CD4-positive, CD25-positive, alpha-beta regulatory T cell (primary cell): ENCODE measurements at regions not wholly inside any gene's neighbourhood (a gene's known extent, or its start where the extent isn't known, plus 50 kb on each side); places are given as distances from the start of the nearest gene placed in this dataset.

Source experiments
- ATAC-seq, 2 donors: fragments of 150-1000 bp; cut with Tn5 transposase; one replicate each; pipeline ENCODE4 v1.10.0; 2021; ENCODE audit warnings: low read depth in 2 of 2, moderate number of reproducible peaks in 2 of 2, moderate library complexity in 1 of 2
- DNase-seq, 3 donors: peaks; one replicate each; pipeline versions ENCODE4 v3.0.0 to v3.0.0-alpha.2; 2012 to 2022; ENCODE audit warnings: mixed read lengths in 1 of 3
- H3K27ac ChIP-seq: one replicate; pipeline ENCODE4 v1.7.0; 2013; ENCODE audit warnings: mild to moderate bottlenecking, low read length; ENCODE audit not compliant: insufficient read depth, poor library complexity, severe bottlenecking
- H3K27me3 ChIP-seq: one replicate; pipeline ENCODE4 v1.7.0; 2013; ENCODE audit warnings: low read length; ENCODE audit not compliant: control insufficient read depth, insufficient read depth
- H3K36me3 ChIP-seq: one replicate; pipeline ENCODE4 v1.7.0; 2013; ENCODE audit warnings: mild to moderate bottlenecking, low read length, moderate library complexity; ENCODE audit not compliant: control insufficient read depth, insufficient read depth
- H3K4me1 ChIP-seq: 2 replicates; pipeline ENCODE4 v1.7.0; 2013; ENCODE audit warnings: mild to moderate bottlenecking, low read length; ENCODE audit not compliant: insufficient read depth, control insufficient read depth, poor library complexity, severe bottlenecking
- H3K4me3 ChIP-seq: one replicate; pipeline ENCODE4 v1.7.0; 2013; ENCODE audit warnings: low read depth, mild to moderate bottlenecking, low read length, moderate library complexity
- H3K9me3 ChIP-seq, 2 experiments: 1 replicate in 1 of 2; 2 replicates in 1 of 2; pipeline ENCODE4 v1.7.0; 2013; ENCODE audit warnings: low read length in 2 of 2, mild to moderate bottlenecking in 1 of 2, moderate library complexity in 1 of 2; ENCODE audit not compliant: control insufficient read depth in 2 of 2
- H3K27ac Mint-ChIP-seq, 3 donors: one replicate each; pipeline ENCODE4 v1.8.0; 2020 to 2022; ENCODE audit warnings: mild to moderate bottlenecking in 3 of 3, mixed read lengths in 3 of 3, moderate library complexity in 2 of 3
- H3K27me3 Mint-ChIP-seq: one replicate; pipeline ENCODE4 v1.8.0; 2022; ENCODE audit warnings: mild to moderate bottlenecking, mixed read lengths
- H3K36me3 Mint-ChIP-seq: one replicate; pipeline ENCODE4 v1.8.0; 2020; ENCODE audit warnings: mixed read lengths
- H3K4me1 Mint-ChIP-seq, 4 donors: one replicate each; pipeline ENCODE4 v1.8.0; 2020 to 2022; ENCODE audit warnings: mixed read lengths in 4 of 4, mild to moderate bottlenecking in 1 of 4
- H3K4me3 Mint-ChIP-seq, 4 donors: one replicate each; pipeline ENCODE4 v1.8.0; 2020 to 2022; ENCODE audit warnings: mild to moderate bottlenecking in 4 of 4, mixed read lengths in 4 of 4, moderate library complexity in 3 of 4
- H3K9me3 Mint-ChIP-seq, 7 donors: one replicate each; pipeline ENCODE4 v1.8.0; 2020 to 2022; ENCODE audit warnings: mixed read lengths in 7 of 7, mild to moderate bottlenecking in 3 of 7, moderate library complexity in 2 of 7

DNA sequence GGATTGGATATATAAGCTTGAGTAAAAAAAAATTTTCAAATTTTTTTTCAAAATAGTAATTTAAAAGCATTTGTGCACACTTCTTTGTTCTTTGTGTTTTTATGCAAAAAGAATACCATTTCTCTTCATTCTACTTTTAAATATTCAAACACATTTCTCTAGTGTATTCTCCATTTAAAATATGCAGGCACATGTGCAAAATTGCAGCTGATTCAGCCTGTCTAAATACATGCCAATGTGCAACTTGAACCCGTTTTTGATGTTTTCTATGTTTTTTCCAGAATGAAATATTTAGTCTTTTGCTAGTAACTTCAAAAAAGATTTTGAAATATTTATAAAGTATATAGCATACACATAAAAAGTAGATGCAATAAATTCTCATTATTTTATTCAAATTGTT lies 411.8 kb downstream of the MMUT start:
- ATAC-seq = no peak
- Mint-ChIP-seq H3K4me3 (no peak overlapping the region), H3K4me1 (no peaks in the 10 kb centered on the region), H3K27me3 (no peaks in the 10 kb centered on the region), H3K36me3 (no peaks in the 10 kb centered on the region), H3K9me3 (peaks cover 0 to 12% (median 5%) of the 10 kb centered on the region in 7 donors), H3K27ac (no peak overlapping the region)
- Histone ChIP-seq H3K4me1 (no peaks in the 10 kb centered on the region), H3K27me3 (no peaks in the 10 kb centered on the region), H3K9me3 (no peaks in the 10 kb centered on the region), H3K27ac (no peak overlapping the region), H3K4me3 (no peak overlapping the region), H3K36me3 (no peaks in the 10 kb centered on the region)
- DNase-seq = no peak

GRCh38 chr6:49050584-49050983 lies 412.5 kb downstream of the MMUT start:
- no peak overlapping the region for H3K27ac Mint-ChIP-seq
- no peak overlapping the region for H3K4me3 Mint-ChIP-seq
- ATAC-seq (no peak), DNase-seq (no peak)
- no peaks in the 10 kb centered on the region for H3K36me3 Mint-ChIP-seq
- Histone ChIP-seq H3K27me3 (no peaks in the 10 kb centered on the region), H3K4me3 (no peak overlapping the region), H3K36me3 (no peaks in the 10 kb centered on the region), H3K4me1 (no peaks in the 10 kb centered on the region), H3K9me3 (no peaks in the 10 kb centered on the region), H3K27ac (no peak overlapping the region)
- H3K4me1 Mint-ChIP-seq = no peaks in the 10 kb centered on the region
- H3K9me3 Mint-ChIP-seq = peaks cover 0 to 12% (median under 1%) of the 10 kb centered on the region in 7 donors
- no peaks in the 10 kb centered on the region for H3K27me3 Mint-ChIP-seq

- Histone ChIP-seq H3K27me3 (no peaks in the 10 kb centered on the region), H3K27ac (no peak overlapping the region), H3K36me3 (no peaks in the 10 kb centered on the region), H3K4me3 (no peak overlapping the region), H3K4me1 (no peaks in the 10 kb centered on the region), H3K9me3 (peaks cover 0 to 3% of the 10 kb centered on the region in 2 experiments)
- H3K36me3 Mint-ChIP-seq = no peaks in the 10 kb centered on the region
- DNase-seq (no peak), ATAC-seq (no peak)
- H3K27me3 Mint-ChIP-seq = no peaks in the 10 kb centered on the region
- no peaks in the 10 kb centered on the region for H3K4me1 Mint-ChIP-seq
- no peak overlapping the region for H3K27ac Mint-ChIP-seq
- H3K9me3 Mint-ChIP-seq = peaks cover 0 to 13% (median 5%) of the 10 kb centered on the region in 7 donors
- H3K4me3 Mint-ChIP-seq = no peak overlapping the region
Measured at GRCh38 chr6:49038294-49038822, 424.7 kb downstream of the MMUT start.

DNA sequence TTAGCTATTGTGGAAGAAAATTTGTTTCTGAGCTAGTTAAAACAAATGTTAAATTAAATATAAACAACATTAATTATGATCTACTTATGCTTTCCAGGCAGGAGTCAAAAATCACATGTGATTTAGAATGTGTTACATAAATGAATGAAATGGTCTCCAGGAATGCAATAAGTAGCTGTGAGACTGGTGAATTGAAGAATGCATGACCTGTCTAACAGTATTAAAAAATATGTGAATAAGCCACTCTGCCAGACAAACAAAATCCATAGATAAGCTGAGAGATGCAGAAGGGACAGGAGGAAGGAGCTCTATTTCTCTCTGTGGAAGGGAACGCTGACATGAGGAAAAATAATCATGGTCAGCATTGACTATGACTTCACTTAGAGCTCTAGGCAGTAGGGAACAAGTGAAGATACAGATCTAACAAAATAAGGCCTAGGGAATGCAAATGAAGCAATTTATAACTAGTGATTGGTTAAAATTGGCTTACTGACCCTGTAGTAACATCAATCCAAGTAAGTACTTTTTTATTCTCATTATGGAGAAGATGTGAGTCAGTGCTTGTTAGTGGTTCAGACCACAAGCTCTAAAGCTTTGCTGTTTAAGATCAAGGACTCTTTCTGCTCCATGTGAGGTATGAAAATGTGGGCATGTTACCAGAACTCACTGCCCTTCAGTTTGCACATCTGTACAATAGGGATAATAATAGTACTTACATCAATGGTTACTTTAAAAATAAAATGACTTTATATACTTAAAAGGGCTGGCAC lies 432.6 kb downstream of the MMUT start:
- no peaks in the 10 kb centered on the region for H3K27me3 ChIP-seq
- no peaks in the 10 kb centered on the region for H3K9me3 ChIP-seq
- no peak for ATAC-seq
- Mint-ChIP-seq H3K4me3 (no peak overlapping the region), H3K27ac (no peak overlapping the region), H3K4me1 (no peaks in the 10 kb centered on the region), H3K9me3 (peaks cover 0 to 12% (median 6%) of the 10 kb centered on the region in 7 donors), H3K36me3 (no peaks in the 10 kb centered on the region), H3K27me3 (no peaks in the 10 kb centered on the region)
- no peaks in the 10 kb centered on the region for H3K4me1 ChIP-seq
- no peak for DNase-seq
- no peaks in the 10 kb centered on the region for H3K36me3 ChIP-seq
- no peak overlapping the region for H3K4me3 ChIP-seq
- H3K27ac ChIP-seq = no peak overlapping the region

DNA sequence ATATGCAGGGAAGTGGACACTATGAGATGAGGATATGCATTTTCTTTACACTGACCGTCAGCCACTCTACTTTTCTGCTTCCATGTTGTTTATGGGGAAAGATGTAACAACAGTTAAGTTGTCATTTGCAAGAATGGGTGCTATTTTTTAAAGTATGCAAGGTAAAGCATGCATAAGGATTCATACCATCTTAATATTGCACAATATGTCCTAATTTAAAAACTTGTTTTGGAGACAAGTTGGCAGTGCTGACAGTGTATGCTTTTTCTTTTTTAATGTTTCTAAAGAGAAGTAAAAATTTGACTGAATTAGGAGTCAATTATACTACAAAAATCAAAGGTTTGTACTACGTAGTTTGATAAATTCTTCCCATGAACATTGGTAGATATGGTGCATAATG lies 435.4 kb downstream of the MMUT start:
- H3K36me3 ChIP-seq = no peaks in the 10 kb centered on the region
- no peaks in the 10 kb centered on the region for H3K4me1 Mint-ChIP-seq
- DNase-seq (no peak), ATAC-seq (no peak)
- H3K27ac ChIP-seq = no peak overlapping the region
- no peaks in the 10 kb centered on the region for H3K36me3 Mint-ChIP-seq
- H3K9me3 ChIP-seq = no peaks in the 10 kb centered on the region
- no peak overlapping the region for H3K4me3 ChIP-seq
- H3K4me1 ChIP-seq = no peaks in the 10 kb centered on the region
- H3K27me3 ChIP-seq = no peaks in the 10 kb centered on the region
- no peaks in the 10 kb centered on the region for H3K27me3 Mint-ChIP-seq
- peaks cover 1 to 16% (median 5%) of the 10 kb centered on the region in 7 donors for H3K9me3 Mint-ChIP-seq
- no peak overlapping the region for H3K4me3 Mint-ChIP-seq
- no peak overlapping the region for H3K27ac Mint-ChIP-seq

GRCh38 chr6:49025273-49026240 lies 437.5 kb downstream of the MMUT start:
- H3K36me3 Mint-ChIP-seq = no peaks in the 10 kb centered on the region
- peaks cover 0 to 11% (median 5%) of the 10 kb centered on the region in 7 donors for H3K9me3 Mint-ChIP-seq
- Histone ChIP-seq H3K36me3 (no peaks in the 10 kb centered on the region), H3K4me3 (no peak overlapping the region), H3K4me1 (no peaks in the 10 kb centered on the region), H3K27me3 (no peaks in the 10 kb centered on the region), H3K9me3 (no peaks in the 10 kb centered on the region), H3K27ac (no peak overlapping the region)
- ATAC-seq = no peak
- no peak overlapping the region for H3K4me3 Mint-ChIP-seq
- H3K27me3 Mint-ChIP-seq = no peaks in the 10 kb centered on the region
- H3K4me1 Mint-ChIP-seq = no peaks in the 10 kb centered on the region
- H3K27ac Mint-ChIP-seq = no peak overlapping the region
- no peak for DNase-seq

GRCh38 chr6:49004801-49005200 lies 458.3 kb downstream of the MMUT start:
- no peaks in the 10 kb centered on the region for H3K9me3 ChIP-seq
- no peaks in the 10 kb centered on the region for H3K27me3 Mint-ChIP-seq
- no peaks in the 10 kb centered on the region for H3K36me3 Mint-ChIP-seq
- H3K27ac ChIP-seq = no peak overlapping the region
- no peaks in the 10 kb centered on the region for H3K4me1 Mint-ChIP-seq
- H3K9me3 Mint-ChIP-seq = peaks cover 1 to 20% (median 6%) of the 10 kb centered on the region in 7 donors
- no peaks in the 10 kb centered on the region for H3K4me1 ChIP-seq
- H3K4me3 ChIP-seq = no peak overlapping the region
- H3K4me3 Mint-ChIP-seq = no peak overlapping the region
- no peaks in the 10 kb centered on the region for H3K27me3 ChIP-seq
- DNase-seq = no peak
- no peak overlapping the region for H3K27ac Mint-ChIP-seq
- ATAC-seq = no peak
- H3K36me3 ChIP-seq = no peaks in the 10 kb centered on the region
